HepG2 (cell line): ENCODE measurements at regions not wholly inside any gene's neighbourhood (a gene's known extent, or its start where the extent isn't known, plus 50 kb on each side); places are given as distances from the start of the nearest gene placed in this dataset.

Experiments
- ATAC-seq: fragments of 200-7000 bp; cut with Tn5 transposase; 3 replicates; pipeline ENCODE4 v1.9.1; 2020; ENCODE audit warnings: mild to moderate bottlenecking, moderate library complexity
- BruUV-seq: library from RNA; stranded (reverse); fragments of 400-500 nt; replicated peaks from 2 replicates; lab custom pipeline; 2021; lab: Mats Ljungman, UMichigan
- CTCF ChIA-PET: fragments of 300-600 bp; formaldehyde crosslinking; extraction: SDS; loops from one replicate; lab custom pipeline; 2021; ENCODE audit warnings: low total read pairs, inconsistent platforms, low intra/inter-chr PET ratio; lab: Yijun Ruan, JAX
- POLR2A ChIA-PET: fragments of 350-600 bp; sonication (Branson Sonifier 250); formaldehyde crosslinking; loops from one replicate; lab custom pipeline; 2020; ENCODE audit warnings: antibody characterized with exemption, inconsistent platforms; lab: Yijun Ruan, JAX
- DNase-seq: peaks from one replicate; pipeline ENCODE4 v3.0.0-alpha.2; 2015; ENCODE audit warnings: low spot score
- FAIRE-seq: peaks from 3 replicates; lab custom pipeline; 2011; peaks lifted over from hg19 to GRCh38; lab: Jason Lieb, UNC
- H2AFZ ChIP-seq: one replicate; pipeline ENCODE4 v1.6.1; 2011; ENCODE audit warnings: low read length, inconsistent platforms
- H3K27ac ChIP-seq: fragments of 300-600 bp; 3 replicates; pipeline ENCODE4 v1.8.0; 2011; ENCODE audit warnings: mixed run types, mild to moderate bottlenecking, mixed read lengths, low read length, inconsistent platforms; ENCODE audit not compliant: insufficient read depth; ENCODE audit errors: extremely low read length
- H3K27me3 ChIP-seq, 2 experiments: fragments of 200-600 bp in 1 of 2; 2 replicates in 1 of 2; 3 replicates in 1 of 2; pipeline versions ENCODE4 v1.6.0 to v1.8.0; 2011; ENCODE audit warnings: low read length in 2 of 2, mild to moderate bottlenecking in 2 of 2, moderate library complexity in 2 of 2, inconsistent platforms in 1 of 2; ENCODE audit not compliant: insufficient read depth in 2 of 2, control insufficient read depth in 1 of 2
- H3K36me3 ChIP-seq, 2 experiments: fragments of 200-600 bp in 1 of 2; replicated peaks in 1 of 2; 2 replicates in 1 of 2; 3 replicates in 1 of 2; pipeline versions ENCODE4 v1.5.1 to v1.8.0; 2011; ENCODE audit warnings: low read length in 2 of 2, inconsistent platforms in 1 of 2; ENCODE audit not compliant: insufficient read depth in 2 of 2, control insufficient read depth in 1 of 2
- H3K4me1 ChIP-seq: 2 replicates; pipeline ENCODE4 v1.5.1; 2012; ENCODE audit warnings: low read length, inconsistent platforms; ENCODE audit not compliant: insufficient read depth
- H3K4me2 ChIP-seq: 2 replicates; pipeline ENCODE4 v1.6.0; 2011; ENCODE audit warnings: low read depth, low read length, inconsistent platforms
- H3K4me3 ChIP-seq, 3 experiments: fragments of 200-600 bp in 1 of 3; sonication (generic), shearing (Covaris generic) in 1 of 3; replicated peaks in 1 of 3; 2 replicates each; pipeline ENCODE4 v1.5.1; 2011 to 2016; ENCODE audit warnings: low read length in 3 of 3, inconsistent platforms in 2 of 3, low read depth in 2 of 3, mild to moderate bottlenecking in 2 of 3, control low read depth in 1 of 3, mixed read lengths in 1 of 3; ENCODE audit not compliant: insufficient read depth in 1 of 3
- H3K79me2 ChIP-seq: one replicate; pipeline ENCODE4 v1.6.1; 2011; ENCODE audit warnings: low read length, inconsistent platforms; ENCODE audit not compliant: insufficient read depth
- H3K9ac ChIP-seq: 2 replicates; pipeline ENCODE4 v1.6.0; 2011; ENCODE audit warnings: mild to moderate bottlenecking, low read depth, low read length, inconsistent platforms; ENCODE audit not compliant: insufficient read depth
- H3K9me3 ChIP-seq: 2 replicates; pipeline ENCODE4 v1.5.1; 2012; ENCODE audit warnings: mild to moderate bottlenecking, low read length
- H4K20me1 ChIP-seq: 2 replicates; pipeline ENCODE4 v1.6.0; 2011; ENCODE audit warnings: inconsistent platforms, mild to moderate bottlenecking, low read length, moderate library complexity; ENCODE audit not compliant: insufficient read depth
- MYNN ChIP-seq: sonication (generic); formaldehyde crosslinking; IDR thresholded peaks from 2 replicates; pipeline ENCODE4 v1.4.0; 2020; ENCODE audit warnings: mild to moderate bottlenecking, low read depth, missing genetic modification reagents
- NCOA1 ChIP-seq: sonication (generic); formaldehyde crosslinking; IDR thresholded peaks from 2 replicates; pipeline ENCODE4 v1.9.0; 2021; ENCODE audit warnings: missing genetic modification reagents
- NFE2L2 ChIP-seq: fragments of 150-350 bp; IDR thresholded peaks from 2 replicates; pipeline ENCODE4 v1.6.1; 2014; ENCODE audit warnings: low read length
- NFRKB ChIP-seq: fragments of 450-650 bp; IDR thresholded peaks from 2 replicates; pipeline ENCODE4 v1.6.1; 2017
- PITX1 ChIP-seq: sonication (generic); formaldehyde crosslinking; IDR thresholded peaks from 2 replicates; pipeline ENCODE4 v1.5.1; 2020; ENCODE audit warnings: mild to moderate bottlenecking, missing genetic modification reagents
- TCF7L2 ChIP-seq: IDR thresholded peaks from 2 replicates; pipeline ENCODE4 v1.6.1; 2011; ENCODE audit warnings: mild to moderate bottlenecking, low read depth, low read length, moderate library complexity
- XBP1 ChIP-seq: sonication (generic); formaldehyde crosslinking; IDR thresholded peaks from 2 replicates; pipeline ENCODE4 v1.5.0; 2020; ENCODE audit warnings: missing genetic modification reagents
- YEATS4 ChIP-seq: sonication (generic); formaldehyde crosslinking; IDR thresholded peaks from 2 replicates; pipeline ENCODE4 v1.4.0; 2020; ENCODE audit warnings: missing genetic modification reagents, borderline replicate concordance
- ZNF556 ChIP-seq: sonication (generic); formaldehyde crosslinking; IDR thresholded peaks from 2 replicates; pipeline ENCODE4 v1.4.0; 2020; ENCODE audit warnings: mild to moderate bottlenecking, missing genetic modification reagents, borderline replicate concordance
- ZNF558 ChIP-seq: sonication (generic); formaldehyde crosslinking; IDR thresholded peaks from 2 replicates; pipeline ENCODE4 v1.9.0; 2022; ENCODE audit warnings: mild to moderate bottlenecking, missing genetic modification reagents, borderline replicate concordance
- ZNF607 ChIP-seq: sonication (generic); formaldehyde crosslinking; IDR thresholded peaks from 2 replicates; pipeline ENCODE4 v1.5.1; 2020; ENCODE audit warnings: missing genetic modification reagents, mild to moderate bottlenecking, borderline replicate concordance
- WGBS: methylation state at CpG from one replicate; pipeline ENCODE4 v1.1.6; 2017; ENCODE audit warnings: low lambda C conversion rate; 5-methylcytosine and 5-hydroxymethylcytosine counted together
- in situ Hi-C: cut with HindIII; loops from 2 replicates; pipeline ENCODE4 v1.10.0; 2017; ENCODE audit warnings: low pct_unique_long_range_greater_than_20kb; ENCODE audit not compliant: extremely low pct_ligation_motif_present
- intact Hi-C: fragments of 100-400 bp; cut with micrococcal nuclease; formaldehyde crosslinking; loops from one replicate; pipeline ENCODE4 v1.10.0; 2022; ENCODE audit not compliant: unreplicated experiment
- TF ChIP-seq, protein P1 (sequence below): sonication (generic); formaldehyde crosslinking; IDR thresholded peaks from 2 replicates; pipeline ENCODE4 v1.4.0; 2020; ENCODE audit warnings: low read depth, mild to moderate bottlenecking, missing genetic modification reagents
- TF ChIP-seq, protein P2 (sequence below): IDR thresholded peaks from 2 replicates; pipeline ENCODE4 v1.6.1; 2016; ENCODE audit warnings: missing genetic modification reagents, missing compliant biosample characterization
- TF ChIP-seq, protein P3 (sequence below): sonication (generic); formaldehyde crosslinking; IDR thresholded peaks from 2 replicates; pipeline ENCODE4 v1.8.1; 2023; ENCODE audit warnings: mild to moderate bottlenecking, missing genetic modification reagents

- no peak for FAIRE-seq
- CTCF ChIA-PET, result no interaction called here
- in situ Hi-C loops, result no loop called here
- no peaks in the 10 kb centered on the region for H3K9me3 ChIP-seq
- POLR2A ChIA-PET, result no interaction called here
- H3K4me2 ChIP-seq, result no peak overlapping the region
- no peak for TF ChIP-seq XBP1 (CRISPR knock-in tag)
- no peak for TF ChIP-seq YEATS4 (CRISPR knock-in tag)
- TF ChIP-seq ZNF607 (CRISPR knock-in tag), result no peak
- TF ChIP-seq ZNF556 (CRISPR knock-in tag), result no peak
- no peak for TF ChIP-seq PITX1 (CRISPR knock-in tag)
- no peak for TF ChIP-seq NCOA1 (CRISPR knock-in tag)
- TF ChIP-seq NFRKB, result no peak
- TF ChIP-seq, protein P1, sequence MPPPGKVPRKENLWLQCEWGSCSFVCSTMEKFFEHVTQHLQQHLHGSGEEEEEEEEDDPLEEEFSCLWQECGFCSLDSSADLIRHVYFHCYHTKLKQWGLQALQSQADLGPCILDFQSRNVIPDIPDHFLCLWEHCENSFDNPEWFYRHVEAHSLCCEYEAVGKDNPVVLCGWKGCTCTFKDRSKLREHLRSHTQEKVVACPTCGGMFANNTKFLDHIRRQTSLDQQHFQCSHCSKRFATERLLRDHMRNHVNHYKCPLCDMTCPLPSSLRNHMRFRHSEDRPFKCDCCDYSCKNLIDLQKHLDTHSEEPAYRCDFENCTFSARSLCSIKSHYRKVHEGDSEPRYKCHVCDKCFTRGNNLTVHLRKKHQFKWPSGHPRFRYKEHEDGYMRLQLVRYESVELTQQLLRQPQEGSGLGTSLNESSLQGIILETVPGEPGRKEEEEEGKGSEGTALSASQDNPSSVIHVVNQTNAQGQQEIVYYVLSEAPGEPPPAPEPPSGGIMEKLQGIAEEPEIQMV (CRISPR knock-in tag), result no peak
- TF ChIP-seq TCF7L2, result no peak
- no peak for TF ChIP-seq NFE2L2
- no peak for TF ChIP-seq MYNN (CRISPR knock-in tag)
- TF ChIP-seq ZNF558 (CRISPR knock-in tag), result no peak
- TF ChIP-seq, protein P2, sequence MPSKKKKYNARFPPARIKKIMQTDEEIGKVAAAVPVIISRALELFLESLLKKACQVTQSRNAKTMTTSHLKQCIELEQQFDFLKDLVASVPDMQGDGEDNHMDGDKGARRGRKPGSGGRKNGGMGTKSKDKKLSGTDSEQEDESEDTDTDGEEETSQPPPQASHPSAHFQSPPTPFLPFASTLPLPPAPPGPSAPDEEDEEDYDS (CRISPR knock-in tag), result no peak
- TF ChIP-seq, protein P3, sequence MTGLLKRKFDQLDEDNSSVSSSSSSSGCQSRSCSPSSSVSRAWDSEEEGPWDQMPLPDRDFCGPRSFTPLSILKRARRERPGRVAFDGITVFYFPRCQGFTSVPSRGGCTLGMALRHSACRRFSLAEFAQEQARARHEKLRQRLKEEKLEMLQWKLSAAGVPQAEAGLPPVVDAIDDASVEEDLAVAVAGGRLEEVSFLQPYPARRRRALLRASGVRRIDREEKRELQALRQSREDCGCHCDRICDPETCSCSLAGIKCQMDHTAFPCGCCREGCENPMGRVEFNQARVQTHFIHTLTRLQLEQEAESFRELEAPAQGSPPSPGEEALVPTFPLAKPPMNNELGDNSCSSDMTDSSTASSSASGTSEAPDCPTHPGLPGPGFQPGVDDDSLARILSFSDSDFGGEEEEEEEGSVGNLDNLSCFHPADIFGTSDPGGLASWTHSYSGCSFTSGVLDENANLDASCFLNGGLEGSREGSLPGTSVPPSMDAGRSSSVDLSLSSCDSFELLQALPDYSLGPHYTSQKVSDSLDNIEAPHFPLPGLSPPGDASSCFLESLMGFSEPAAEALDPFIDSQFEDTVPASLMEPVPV (CRISPR knock-in tag), result no peak
- BruUV-seq, result no TSS peak
- WGBS, result 0% methylated on average over 1 of the region's 1 CpG
- H4K20me1 ChIP-seq, result no peaks in the 10 kb centered on the region
- no peak overlapping the region for H3K27ac ChIP-seq
- DNase-seq, result no peak
- no peaks in the 10 kb centered on the region for H3K36me3 ChIP-seq
- no peak overlapping the region for H2AFZ ChIP-seq
- H3K4me1 ChIP-seq, result no peaks in the 10 kb centered on the region
- no peak for ATAC-seq
- no peak overlapping the region for H3K4me3 ChIP-seq
- no peaks in the 10 kb centered on the region for H3K27me3 ChIP-seq
- H3K79me2 ChIP-seq, result no peaks in the 10 kb centered on the region
- no peak overlapping the region for H3K9ac ChIP-seq
- intact Hi-C loops, result no loop called here
These were observed 137.0 kb upstream of the SMIM31 start for GRCh38 chr4:164616961-164617360.
